GM12878 (cell line): ENCODE measurements at regions not wholly inside any gene's neighbourhood (a gene's known extent, or its start where the extent isn't known, plus 50 kb on each side); places are given as distances from the start of the nearest gene placed in this dataset.

Experiments used
- ATAC-seq: fragments of 200-7000 bp; cut with Tn5 transposase; 3 replicates; pipeline ENCODE4 v1.9.1; 2020; ENCODE audit warnings: mild to moderate bottlenecking, moderate library complexity
- BruUV-seq: library from RNA; stranded (reverse); fragments of 400-500 nt; replicated peaks from 2 replicates; lab custom pipeline; 2021; lab: Mats Ljungman, UMichigan
- CTCF ChIA-PET: fragments of 300-600 bp; sonication (Branson Sonifier 250); formaldehyde crosslinking; extraction: SDS; loops from one replicate; lab custom pipeline; 2021; ENCODE audit warnings: inconsistent platforms; lab: Yijun Ruan, JAX
- POLR2A ChIA-PET: fragments of 350-600 bp; formaldehyde crosslinking; extraction: SDS; loops from one replicate; lab custom pipeline; 2021; ENCODE audit warnings: inconsistent platforms; lab: Charles Lee
- RAD21 ChIA-PET: fragments of 300-600 bp; sonication (Branson Sonifier 250); formaldehyde crosslinking; loops from one replicate; lab custom pipeline; 2023; ENCODE audit warnings: antibody characterized with exemption; ENCODE audit not compliant: unreplicated experiment; lab: Charles Lee
- SMC1A ChIA-PET: fragments of 300-600 bp; sonication (Branson Sonifier 250); formaldehyde crosslinking; loops from one replicate; lab custom pipeline; 2023; ENCODE audit not compliant: unreplicated experiment, uncharacterized antibody; lab: Charles Lee
- DNase-seq: peaks from one replicate; pipeline ENCODE4 v3.0.0-alpha.2; 2011; ENCODE audit warnings: low read depth, low spot score
- FAIRE-seq: peaks from 3 replicates; lab custom pipeline; 2011; peaks lifted over from hg19 to GRCh38; lab: Jason Lieb, UNC
- H2AFZ ChIP-seq: 2 replicates; pipeline ENCODE4 v1.6.0; 2011; ENCODE audit warnings: low read depth, low read length, control low read depth; ENCODE audit not compliant: control insufficient read depth
- H3K27ac ChIP-seq: 2 replicates; pipeline ENCODE4 v1.5.1; 2011; ENCODE audit warnings: control low read depth; ENCODE audit not compliant: control insufficient read depth, insufficient read depth
- H3K27me3 ChIP-seq, 2 experiments: replicated peaks in 1 of 2; 2 replicates each; pipeline versions ENCODE4 v1.6.0 to v1.6.1; 2011; ENCODE audit warnings: low read length in 1 of 2; ENCODE audit not compliant: control insufficient read depth in 2 of 2, insufficient read depth in 2 of 2
- H3K36me3 ChIP-seq, 2 experiments: 2 replicates each; pipeline ENCODE4 v1.5.1; 2011; ENCODE audit warnings: low read length in 1 of 2; ENCODE audit not compliant: control insufficient read depth in 2 of 2, insufficient read depth in 2 of 2
- H3K4me1 ChIP-seq: 2 replicates; pipeline ENCODE4 v1.6.1; 2011; ENCODE audit warnings: mild to moderate bottlenecking, low read length, moderate library complexity, mixed read lengths; ENCODE audit not compliant: control insufficient read depth, insufficient read depth
- H3K4me2 ChIP-seq: 2 replicates; pipeline ENCODE4 v1.6.0; 2011; ENCODE audit warnings: control low read depth; ENCODE audit not compliant: control insufficient read depth, insufficient read depth
- H3K4me3 ChIP-seq: fragments of 200-600 bp; sonication (generic); 2 replicates; pipeline ENCODE4 v1.5.1; 2016
- H3K79me2 ChIP-seq: 2 replicates; pipeline ENCODE4 v1.6.0; 2011; ENCODE audit warnings: low read length; ENCODE audit not compliant: control insufficient read depth, insufficient read depth
- H3K9ac ChIP-seq: 2 replicates; pipeline ENCODE4 v1.8.0; 2011; ENCODE audit warnings: low read length, control low read depth, mixed read lengths; ENCODE audit not compliant: control insufficient read depth, insufficient read depth
- H3K9me3 ChIP-seq: replicated peaks from 3 replicates; pipeline ENCODE4 v1.5.1; 2011; ENCODE audit warnings: mild to moderate bottlenecking, low read length; ENCODE audit not compliant: control insufficient read depth, insufficient read depth
- H4K20me1 ChIP-seq: 2 replicates; pipeline ENCODE4 v1.6.0; 2011; ENCODE audit not compliant: control insufficient read depth, insufficient read depth
- BHLHE40 ChIP-seq, 2 experiments: fragments of 450-650 bp in 1 of 2; IDR thresholded peaks; 2 replicates each; pipeline ENCODE4 v1.6.1; 2011 to 2017; ENCODE audit warnings: low read depth in 2 of 2, borderline replicate concordance in 1 of 2, improper control_type of control experiment in 1 of 2, low read length in 1 of 2, mild to moderate bottlenecking in 1 of 2
- CEBPB ChIP-seq, 2 experiments: fragments of 150-350 bp in 1 of 2; IDR thresholded peaks; 2 replicates each; pipeline ENCODE4 v1.6.1; 2012 to 2014; ENCODE audit warnings: low read depth in 2 of 2, low read length in 2 of 2, borderline replicate concordance in 1 of 2, inconsistent platforms in 1 of 2
- GATAD2B ChIP-seq: fragments of 450-650 bp; conservative IDR thresholded peaks from 2 replicates; pipeline ENCODE4 v1.6.1; 2017; ENCODE audit warnings: low read depth, mild to moderate bottlenecking, moderate library complexity
- HDAC6 ChIP-seq: fragments of 200-600 bp; sonication (generic); IDR thresholded peaks from one replicate; pipeline ENCODE4 v1.8.0; 2017; ENCODE audit warnings: antibody characterized with exemption; ENCODE audit not compliant: unreplicated experiment
- IRF4 ChIP-seq: IDR thresholded peaks from 2 replicates; pipeline ENCODE4 v1.6.1; 2011; ENCODE audit warnings: low read depth, low read length
- MTA3 ChIP-seq: IDR thresholded peaks from 2 replicates; pipeline ENCODE4 v1.6.1; 2012; ENCODE audit warnings: low read length, inconsistent platforms, borderline replicate concordance
- RAD21 ChIP-seq: IDR thresholded peaks from 2 replicates; pipeline ENCODE4 v1.6.1; 2011; ENCODE audit warnings: mild to moderate bottlenecking, low read depth, low read length, moderate library complexity; ENCODE audit not compliant: insufficient read depth
- RAD51 ChIP-seq: fragments of 450-650 bp; IDR thresholded peaks from 2 replicates; pipeline ENCODE4 v1.6.1; 2016; ENCODE audit warnings: moderate library complexity, mild to moderate bottlenecking, inconsistent platforms
- SMARCA5 ChIP-seq: fragments of 450-650 bp; IDR thresholded peaks from 2 replicates; pipeline ENCODE4 v1.6.1; 2017; ENCODE audit warnings: mild to moderate bottlenecking
- SREBF2 ChIP-seq: IDR thresholded peaks from 2 replicates; pipeline ENCODE4 v1.6.1; 2012; ENCODE audit warnings: mild to moderate bottlenecking, low read length
- ZBED1 ChIP-seq: IDR thresholded peaks from 2 replicates; pipeline ENCODE4 v1.6.1; 2016; ENCODE audit warnings: borderline replicate concordance
- ZNF274 ChIP-seq: IDR thresholded peaks from one replicate; pipeline ENCODE4 v1.8.0; 2011; ENCODE audit not compliant: insufficient read length, insufficient read depth
- WGBS: methylation state at CpG from one replicate; pipeline ENCODE4 v1.1.6; 2016; ENCODE audit warnings: low lambda C conversion rate; ENCODE audit not compliant: insufficient replicate concordance, insufficient coverage; ENCODE audit errors: missing lambda C conversion rate; 5-methylcytosine and 5-hydroxymethylcytosine counted together
- in situ Hi-C: fragments of 300-500 bp; cut with MboI; formaldehyde crosslinking; loops from 9 replicates; pipeline ENCODE4 v1.14.3; 2018; ENCODE audit warnings: mixed read lengths
- intact Hi-C: fragments of 100-400 bp; cut with micrococcal nuclease; formaldehyde crosslinking; loops from one replicate; pipeline ENCODE4 v1.14.2; 2022; ENCODE audit not compliant: unreplicated experiment
- TF ChIP-seq, protein P1 (sequence below): fragments of 450-650 bp; formaldehyde crosslinking; IDR thresholded peaks from 2 replicates; pipeline ENCODE4 v1.4.0; 2020; ENCODE audit warnings: mild to moderate bottlenecking, moderate library complexity
- TF ChIP-seq, protein P2 (sequence below): fragments of 450-650 bp; IDR thresholded peaks from 2 replicates; pipeline ENCODE4 v1.6.1; 2017; ENCODE audit warnings: borderline replicate concordance
- TF ChIP-seq, protein P3 (sequence below): IDR thresholded peaks from 2 replicates; pipeline ENCODE4 v1.6.1; 2012; ENCODE audit warnings: mild to moderate bottlenecking, low read depth, low read length

DNA sequence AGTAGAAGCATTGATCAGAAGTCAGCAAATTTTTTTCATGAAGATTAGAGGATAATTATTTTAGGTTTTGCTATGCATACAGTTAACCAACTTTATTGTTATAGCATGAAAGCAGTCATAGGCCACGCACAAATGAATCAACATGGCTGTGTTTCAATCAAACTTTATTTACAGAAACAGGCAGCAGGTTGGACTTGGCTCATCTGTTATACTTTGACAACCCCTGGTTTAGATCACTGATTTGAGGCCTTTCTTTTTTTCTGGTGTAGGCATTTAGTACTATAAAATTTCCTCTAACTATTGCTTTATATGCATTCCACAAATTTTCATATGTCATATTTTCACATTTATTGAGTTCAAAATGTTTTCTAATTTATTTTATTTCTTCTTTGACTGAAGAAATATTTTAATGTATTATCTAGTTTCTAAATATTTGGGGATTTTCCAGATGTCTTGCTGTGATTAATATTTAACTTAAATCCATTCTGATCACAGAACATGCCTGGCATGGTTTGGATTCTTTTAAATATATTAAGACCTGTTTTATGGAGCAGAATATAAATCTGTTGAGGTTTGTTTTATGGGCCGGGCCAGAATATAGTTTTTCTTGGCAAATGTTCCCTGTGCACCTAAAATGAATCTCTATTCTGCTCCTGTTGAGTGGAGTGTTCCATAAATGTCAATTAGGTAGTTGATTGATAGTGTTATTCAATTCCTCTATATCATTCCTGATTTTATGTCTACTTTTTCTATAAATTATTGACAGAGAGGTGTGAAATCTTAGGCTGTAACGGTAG, 116.3 kb upstream of the KLHL29 start (continued):
- TF ChIP-seq, protein P1, sequence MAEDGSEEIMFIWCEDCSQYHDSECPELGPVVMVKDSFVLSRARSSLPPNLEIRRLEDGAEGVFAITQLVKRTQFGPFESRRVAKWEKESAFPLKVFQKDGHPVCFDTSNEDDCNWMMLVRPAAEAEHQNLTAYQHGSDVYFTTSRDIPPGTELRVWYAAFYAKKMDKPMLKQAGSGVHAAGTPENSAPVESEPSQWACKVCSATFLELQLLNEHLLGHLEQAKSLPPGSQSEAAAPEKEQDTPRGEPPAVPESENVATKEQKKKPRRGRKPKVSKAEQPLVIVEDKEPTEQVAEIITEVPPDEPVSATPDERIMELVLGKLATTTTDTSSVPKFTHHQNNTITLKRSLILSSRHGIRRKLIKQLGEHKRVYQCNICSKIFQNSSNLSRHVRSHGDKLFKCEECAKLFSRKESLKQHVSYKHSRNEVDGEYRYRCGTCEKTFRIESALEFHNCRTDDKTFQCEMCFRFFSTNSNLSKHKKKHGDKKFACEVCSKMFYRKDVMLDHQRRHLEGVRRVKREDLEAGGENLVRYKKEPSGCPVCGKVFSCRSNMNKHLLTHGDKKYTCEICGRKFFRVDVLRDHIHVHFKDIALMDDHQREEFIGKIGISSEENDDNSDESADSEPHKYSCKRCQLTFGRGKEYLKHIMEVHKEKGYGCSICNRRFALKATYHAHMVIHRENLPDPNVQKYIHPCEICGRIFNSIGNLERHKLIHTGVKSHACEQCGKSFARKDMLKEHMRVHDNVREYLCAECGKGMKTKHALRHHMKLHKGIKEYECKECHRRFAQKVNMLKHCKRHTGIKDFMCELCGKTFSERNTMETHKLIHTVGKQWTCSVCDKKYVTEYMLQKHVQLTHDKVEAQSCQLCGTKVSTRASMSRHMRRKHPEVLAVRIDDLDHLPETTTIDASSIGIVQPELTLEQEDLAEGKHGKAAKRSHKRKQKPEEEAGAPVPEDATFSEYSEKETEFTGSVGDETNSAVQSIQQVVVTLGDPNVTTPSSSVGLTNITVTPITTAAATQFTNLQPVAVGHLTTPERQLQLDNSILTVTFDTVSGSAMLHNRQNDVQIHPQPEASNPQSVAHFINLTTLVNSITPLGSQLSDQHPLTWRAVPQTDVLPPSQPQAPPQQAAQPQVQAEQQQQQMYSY (CRISPR knock-in tag) = no peak
- TF ChIP-seq, protein P2, sequence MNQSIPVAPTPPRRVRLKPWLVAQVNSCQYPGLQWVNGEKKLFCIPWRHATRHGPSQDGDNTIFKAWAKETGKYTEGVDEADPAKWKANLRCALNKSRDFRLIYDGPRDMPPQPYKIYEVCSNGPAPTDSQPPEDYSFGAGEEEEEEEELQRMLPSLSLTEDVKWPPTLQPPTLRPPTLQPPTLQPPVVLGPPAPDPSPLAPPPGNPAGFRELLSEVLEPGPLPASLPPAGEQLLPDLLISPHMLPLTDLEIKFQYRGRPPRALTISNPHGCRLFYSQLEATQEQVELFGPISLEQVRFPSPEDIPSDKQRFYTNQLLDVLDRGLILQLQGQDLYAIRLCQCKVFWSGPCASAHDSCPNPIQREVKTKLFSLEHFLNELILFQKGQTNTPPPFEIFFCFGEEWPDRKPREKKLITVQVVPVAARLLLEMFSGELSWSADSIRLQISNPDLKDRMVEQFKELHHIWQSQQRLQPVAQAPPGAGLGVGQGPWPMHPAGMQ = no peak
- no peak for TF ChIP-seq RAD21
- TF ChIP-seq HDAC6 = no peak
- TF ChIP-seq CEBPB (IDR thresholded peaks at IDR 0.05; ENCODE audit: borderline replicate concordance in 1 of 2, low read depth in 2 of 2, low read length in 2 of 2) = no peak

DNA sequence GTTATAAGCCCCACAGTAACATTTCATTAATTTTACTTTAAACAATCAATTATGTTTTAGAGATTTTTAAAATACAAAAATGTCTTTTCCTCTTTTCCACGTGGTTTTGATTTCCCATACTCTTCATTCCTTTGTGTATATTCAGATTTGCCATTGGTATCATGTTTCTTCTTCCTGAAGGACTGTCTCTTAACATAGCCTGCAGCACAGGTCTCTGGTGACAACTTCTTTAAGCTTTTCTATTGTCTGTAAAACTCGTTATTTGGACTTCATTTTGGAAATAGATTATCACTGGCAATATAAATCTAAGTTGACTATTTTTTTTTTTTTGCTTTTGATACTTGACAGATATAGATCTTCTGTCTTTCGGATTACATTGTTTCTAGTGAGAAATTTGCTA, 115.2 kb upstream of the KLHL29 start:
- Histone ChIP-seq H3K4me2 (no peak overlapping the region), H3K9ac (no peak overlapping the region), H2AFZ (no peak overlapping the region), H3K79me2 (no peaks in the 10 kb centered on the region), H3K36me3 (no peaks in the 10 kb centered on the region), H3K4me1 (no peaks in the 10 kb centered on the region), H3K27ac (no peak overlapping the region), H3K4me3 (no peak overlapping the region), H3K27me3 (no peaks in the 10 kb centered on the region; a peak in 2 of 4 replicates), H3K9me3 (no peaks in the 10 kb centered on the region), H4K20me1 (no peaks in the 10 kb centered on the region)
- intact Hi-C loops = no loop called here
- FAIRE-seq = no peak
- ATAC-seq = no peak
- ChIA-PET POLR2A (no interaction called here), CTCF (no interaction called here), SMC1A (no interaction called here), RAD21 (no interaction called here)
- BruUV-seq = no TSS peak
- DNase-seq = no peak
- in situ Hi-C loops = no loop called here
- 26% methylated on average over 3 of the region's 3 CpGs for WGBS
- TF ChIP-seq RAD51 (no peak), MTA3 (no peak), ZNF274 (no peak), SMARCA5 (no peak), HDAC6 (no peak), GATAD2B (no peak), IRF4 (no peak), SREBF2 (no peak), ZBED1 (no peak), BHLHE40 (IDR thresholded peaks at IDR 0.05; ENCODE audit: borderline replicate concordance in 1 of 2, low read depth in 2 of 2, low read length in 1 of 2) (no peak)
- TF ChIP-seq, protein P3, sequence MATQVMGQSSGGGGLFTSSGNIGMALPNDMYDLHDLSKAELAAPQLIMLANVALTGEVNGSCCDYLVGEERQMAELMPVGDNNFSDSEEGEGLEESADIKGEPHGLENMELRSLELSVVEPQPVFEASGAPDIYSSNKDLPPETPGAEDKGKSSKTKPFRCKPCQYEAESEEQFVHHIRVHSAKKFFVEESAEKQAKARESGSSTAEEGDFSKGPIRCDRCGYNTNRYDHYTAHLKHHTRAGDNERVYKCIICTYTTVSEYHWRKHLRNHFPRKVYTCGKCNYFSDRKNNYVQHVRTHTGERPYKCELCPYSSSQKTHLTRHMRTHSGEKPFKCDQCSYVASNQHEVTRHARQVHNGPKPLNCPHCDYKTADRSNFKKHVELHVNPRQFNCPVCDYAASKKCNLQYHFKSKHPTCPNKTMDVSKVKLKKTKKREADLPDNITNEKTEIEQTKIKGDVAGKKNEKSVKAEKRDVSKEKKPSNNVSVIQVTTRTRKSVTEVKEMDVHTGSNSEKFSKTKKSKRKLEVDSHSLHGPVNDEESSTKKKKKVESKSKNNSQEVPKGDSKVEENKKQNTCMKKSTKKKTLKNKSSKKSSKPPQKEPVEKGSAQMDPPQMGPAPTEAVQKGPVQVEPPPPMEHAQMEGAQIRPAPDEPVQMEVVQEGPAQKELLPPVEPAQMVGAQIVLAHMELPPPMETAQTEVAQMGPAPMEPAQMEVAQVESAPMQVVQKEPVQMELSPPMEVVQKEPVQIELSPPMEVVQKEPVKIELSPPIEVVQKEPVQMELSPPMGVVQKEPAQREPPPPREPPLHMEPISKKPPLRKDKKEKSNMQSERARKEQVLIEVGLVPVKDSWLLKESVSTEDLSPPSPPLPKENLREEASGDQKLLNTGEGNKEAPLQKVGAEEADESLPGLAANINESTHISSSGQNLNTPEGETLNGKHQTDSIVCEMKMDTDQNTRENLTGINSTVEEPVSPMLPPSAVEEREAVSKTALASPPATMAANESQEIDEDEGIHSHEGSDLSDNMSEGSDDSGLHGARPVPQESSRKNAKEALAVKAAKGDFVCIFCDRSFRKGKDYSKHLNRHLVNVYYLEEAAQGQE = no peak
